ENCODE measurements at regions not wholly inside any gene's neighbourhood (a gene's known extent, or its start where the extent isn't known, plus 50 kb on each side); places are given as distances from the start of the nearest gene placed in this dataset.
"Not testable (repeated sequence)": the region's sequence is repeated elsewhere in the genome, so short reads cannot be mapped to it uniquely, and the experiment has no call there.

GRCh38 chr15:21024235-21024987 is 158.3 kb upstream of the POTEB2 start:
- TF ChIP-seq, protein P1, sequence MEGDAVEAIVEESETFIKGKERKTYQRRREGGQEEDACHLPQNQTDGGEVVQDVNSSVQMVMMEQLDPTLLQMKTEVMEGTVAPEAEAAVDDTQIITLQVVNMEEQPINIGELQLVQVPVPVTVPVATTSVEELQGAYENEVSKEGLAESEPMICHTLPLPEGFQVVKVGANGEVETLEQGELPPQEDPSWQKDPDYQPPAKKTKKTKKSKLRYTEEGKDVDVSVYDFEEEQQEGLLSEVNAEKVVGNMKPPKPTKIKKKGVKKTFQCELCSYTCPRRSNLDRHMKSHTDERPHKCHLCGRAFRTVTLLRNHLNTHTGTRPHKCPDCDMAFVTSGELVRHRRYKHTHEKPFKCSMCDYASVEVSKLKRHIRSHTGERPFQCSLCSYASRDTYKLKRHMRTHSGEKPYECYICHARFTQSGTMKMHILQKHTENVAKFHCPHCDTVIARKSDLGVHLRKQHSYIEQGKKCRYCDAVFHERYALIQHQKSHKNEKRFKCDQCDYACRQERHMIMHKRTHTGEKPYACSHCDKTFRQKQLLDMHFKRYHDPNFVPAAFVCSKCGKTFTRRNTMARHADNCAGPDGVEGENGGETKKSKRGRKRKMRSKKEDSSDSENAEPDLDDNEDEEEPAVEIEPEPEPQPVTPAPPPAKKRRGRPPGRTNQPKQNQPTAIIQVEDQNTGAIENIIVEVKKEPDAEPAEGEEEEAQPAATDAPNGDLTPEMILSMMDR (IDR thresholded peaks at IDR 0.05) = not testable (repeated sequence)
- TF ChIP-seq, protein P2, sequence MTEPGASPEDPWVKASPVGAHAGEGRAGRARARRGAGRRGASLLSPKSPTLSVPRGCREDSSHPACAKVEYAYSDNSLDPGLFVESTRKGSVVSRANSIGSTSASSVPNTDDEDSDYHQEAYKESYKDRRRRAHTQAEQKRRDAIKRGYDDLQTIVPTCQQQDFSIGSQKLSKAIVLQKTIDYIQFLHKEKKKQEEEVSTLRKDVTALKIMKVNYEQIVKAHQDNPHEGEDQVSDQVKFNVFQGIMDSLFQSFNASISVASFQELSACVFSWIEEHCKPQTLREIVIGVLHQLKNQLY (CRISPR knock-in tag; IDR thresholded peaks at IDR 0.05) = not testable (repeated sequence)
- TF ChIP-seq, protein P3, sequence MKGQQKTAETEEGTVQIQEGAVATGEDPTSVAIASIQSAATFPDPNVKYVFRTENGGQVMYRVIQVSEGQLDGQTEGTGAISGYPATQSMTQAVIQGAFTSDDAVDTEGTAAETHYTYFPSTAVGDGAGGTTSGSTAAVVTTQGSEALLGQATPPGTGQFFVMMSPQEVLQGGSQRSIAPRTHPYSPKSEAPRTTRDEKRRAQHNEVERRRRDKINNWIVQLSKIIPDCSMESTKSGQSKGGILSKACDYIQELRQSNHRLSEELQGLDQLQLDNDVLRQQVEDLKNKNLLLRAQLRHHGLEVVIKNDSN (CRISPR knock-in tag; IDR thresholded peaks at IDR 0.05) = not testable (repeated sequence)
- not testable (repeated sequence) for TF ChIP-seq CREB1 (CRISPR knock-in tag; IDR thresholded peaks at IDR 0.05); NR1H2 (CRISPR knock-in tag; IDR thresholded peaks at IDR 0.05); CBFB (CRISPR knock-in tag; IDR thresholded peaks at IDR 0.05; ENCODE audit: low read depth); CREM (CRISPR knock-in tag; IDR thresholded peaks at IDR 0.05); ZNF281 (CRISPR knock-in tag; IDR thresholded peaks at IDR 0.05); TEAD4 (CRISPR knock-in tag; IDR thresholded peaks at IDR 0.05); ATF2 (CRISPR knock-in tag; IDR thresholded peaks at IDR 0.05; ENCODE audit: borderline replicate concordance, low read depth)
- TF ChIP-seq, protein P4, sequence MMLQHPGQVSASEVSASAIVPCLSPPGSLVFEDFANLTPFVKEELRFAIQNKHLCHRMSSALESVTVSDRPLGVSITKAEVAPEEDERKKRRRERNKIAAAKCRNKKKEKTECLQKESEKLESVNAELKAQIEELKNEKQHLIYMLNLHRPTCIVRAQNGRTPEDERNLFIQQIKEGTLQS (CRISPR knock-in tag; conservative IDR thresholded peaks at IDR 0.05) = not testable (repeated sequence)
- TF ChIP-seq, protein P5, sequence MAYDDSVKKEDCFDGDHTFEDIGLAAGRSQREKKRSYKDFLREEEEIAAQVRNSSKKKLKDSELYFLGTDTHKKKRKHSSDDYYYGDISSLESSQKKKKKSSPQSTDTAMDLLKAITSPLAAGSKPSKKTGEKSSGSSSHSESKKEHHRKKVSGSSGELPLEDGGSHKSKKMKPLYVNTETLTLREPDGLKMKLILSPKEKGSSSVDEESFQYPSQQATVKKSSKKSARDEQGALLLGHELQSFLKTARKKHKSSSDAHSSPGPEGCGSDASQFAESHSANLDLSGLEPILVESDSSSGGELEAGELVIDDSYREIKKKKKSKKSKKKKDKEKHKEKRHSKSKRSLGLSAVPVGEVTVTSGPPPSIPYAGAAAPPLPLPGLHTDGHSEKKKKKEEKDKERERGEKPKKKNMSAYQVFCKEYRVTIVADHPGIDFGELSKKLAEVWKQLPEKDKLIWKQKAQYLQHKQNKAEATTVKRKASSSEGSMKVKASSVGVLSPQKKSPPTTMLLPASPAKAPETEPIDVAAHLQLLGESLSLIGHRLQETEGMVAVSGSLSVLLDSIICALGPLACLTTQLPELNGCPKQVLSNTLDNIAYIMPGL (CRISPR knock-in tag; IDR thresholded peaks at IDR 0.05) = not testable (repeated sequence)

All from WTC11 (cell line).